Heart left ventricle (tissue), 13 donors: ENCODE measurements at regions not wholly inside any gene's neighbourhood (a gene's known extent, or its start where the extent isn't known, plus 50 kb on each side); places are given as distances from the start of the nearest gene placed in this dataset.

Source experiments
- CTCF ChIP-seq, 12 donors: fragments of 200-600 bp; sonication (generic) in 4 of 12; IDR thresholded peaks; one replicate each; pipeline versions ENCODE4 v1.5.0 to v1.8.0; 2018 to 2022; ENCODE audit warnings: antibody characterized with exemption in 12 of 12, mild to moderate bottlenecking in 5 of 12
- POLR2A ChIP-seq, 2 donors: fragments of 450-650 bp; IDR thresholded peaks; one replicate each; pipeline ENCODE4 v1.6.1; 2017; ENCODE audit warnings: antibody characterized with exemption in 2 of 2, mild to moderate bottlenecking in 2 of 2, moderate library complexity in 2 of 2
- donor health status: ischemic (EF 13 %, LVEDD 7.1; RV severe dilation, severe dysfunction).
- donor health status: DM: no; HTN: yes; CAD: no.
- donor health status: DM: no; HTN: no; CAD: no.
- donor health status: ischemic (EF 25% LVEDD 6.9; RV normal size, moderate dysfunction).
- donor health status: ischemic (EF 25% LVEDD 5.7; RV mildly dilated, moderate dysfunction).
- donor health status: ischemic (EF 35%, LVEDD 5.7; RV mildly dilated, moderate dysfunction).
- donor health status: nonischemic (EF 11% LVEDD 7.7; RV severe dilation, severe dysfunction).
- donor health status: DM: yes; HTN: yes; CAD: no.
- donor health status: PGD.
- donor health status: ischemic (EF 29% LVEDD 5.4; RV normal size, mild dysfunction).
- donor health status: nonischemic (EF 23%, LVEDD 6.1; RV moderate dilation, normal function).

- TF ChIP-seq CTCF (IDR thresholded peaks at IDR 0.05) = no peak
- TF ChIP-seq POLR2A (IDR thresholded peaks at IDR 0.05) = no peak
Measured at GRCh38 chr6:41454189-41454789, 91.9 kb upstream of the FOXP4 start.
